GM20000 (cell line): ENCODE measurements at regions not wholly inside any gene's neighbourhood (a gene's known extent, or its start where the extent isn't known, plus 50 kb on each side); places are given as distances from the start of the nearest gene placed in this dataset.

Source experiments
- DNase-seq: peaks from one replicate; pipeline ENCODE4 v3.0.0; 2012; ENCODE audit warnings: low spot score
- CTCF ChIP-seq: IDR thresholded peaks from 2 replicates; pipeline ENCODE4 v1.5.1; 2012; ENCODE audit warnings: mild to moderate bottlenecking, control low read depth; ENCODE audit errors: extremely low read depth, missing control alignments

- no peak for TF ChIP-seq CTCF
- DNase-seq = no peak
Measured at GRCh38 chr5:62794456-62794855, 215.8 kb downstream of the LRRC70 start.

- peak; percentile 18 for TF ChIP-seq CTCF
Measured at GRCh38 chr5:62791059-62791458, 212.4 kb downstream of the LRRC70 start.

GRCh38 chr5:62790348-62790747 is 211.7 kb downstream of the LRRC70 start:
- DNase-seq = no peak
- TF ChIP-seq CTCF = no peak

More at GRCh38 chr5:62791059-62791458, 212.4 kb downstream of the LRRC70 start:
- DNase-seq = no peak

GRCh38 chr5:62786099-62786498 is 207.5 kb downstream of the LRRC70 start:
- no peak for DNase-seq
- no peak for TF ChIP-seq CTCF

- no peak for DNase-seq
- no peak for TF ChIP-seq CTCF
Measured at GRCh38 chr5:62785588-62785987, 207.0 kb downstream of the LRRC70 start.

GRCh38 chr5:62783374-62784057 is 204.9 kb downstream of the LRRC70 start:
- no peak for TF ChIP-seq CTCF

GRCh38 chr5:62780888-62781287 is 202.3 kb downstream of the LRRC70 start:
- TF ChIP-seq CTCF = no peak
- no peak for DNase-seq

More at GRCh38 chr5:62783374-62784057, 204.9 kb downstream of the LRRC70 start:
- DNase-seq = peak; percentile 38
